ENCODE measurements at regions not wholly inside any gene's neighbourhood (a gene's known extent, or its start where the extent isn't known, plus 50 kb on each side); places are given as distances from the start of the nearest gene placed in this dataset.

DNA sequence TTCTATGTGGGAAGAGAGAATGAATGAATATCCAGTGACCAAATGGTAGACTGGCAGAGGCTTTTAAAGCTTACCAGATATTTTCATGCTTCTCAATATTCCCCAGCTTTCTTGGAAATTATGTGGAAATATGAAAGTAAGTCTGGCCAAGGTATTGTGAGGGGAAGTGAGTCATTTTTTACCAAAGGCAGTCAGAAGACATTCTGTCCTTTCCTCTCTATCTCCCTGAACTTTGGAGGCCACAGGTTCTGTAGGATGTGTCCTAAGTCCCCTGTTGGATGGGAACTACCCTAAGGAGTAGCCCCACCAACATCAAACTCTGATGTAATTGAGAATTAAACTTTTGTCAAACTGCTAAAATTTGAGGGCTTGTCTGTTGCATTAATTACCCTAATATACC lies 593.8 kb upstream of the NRSN1 start:
- TF ChIP-seq, protein P1, sequence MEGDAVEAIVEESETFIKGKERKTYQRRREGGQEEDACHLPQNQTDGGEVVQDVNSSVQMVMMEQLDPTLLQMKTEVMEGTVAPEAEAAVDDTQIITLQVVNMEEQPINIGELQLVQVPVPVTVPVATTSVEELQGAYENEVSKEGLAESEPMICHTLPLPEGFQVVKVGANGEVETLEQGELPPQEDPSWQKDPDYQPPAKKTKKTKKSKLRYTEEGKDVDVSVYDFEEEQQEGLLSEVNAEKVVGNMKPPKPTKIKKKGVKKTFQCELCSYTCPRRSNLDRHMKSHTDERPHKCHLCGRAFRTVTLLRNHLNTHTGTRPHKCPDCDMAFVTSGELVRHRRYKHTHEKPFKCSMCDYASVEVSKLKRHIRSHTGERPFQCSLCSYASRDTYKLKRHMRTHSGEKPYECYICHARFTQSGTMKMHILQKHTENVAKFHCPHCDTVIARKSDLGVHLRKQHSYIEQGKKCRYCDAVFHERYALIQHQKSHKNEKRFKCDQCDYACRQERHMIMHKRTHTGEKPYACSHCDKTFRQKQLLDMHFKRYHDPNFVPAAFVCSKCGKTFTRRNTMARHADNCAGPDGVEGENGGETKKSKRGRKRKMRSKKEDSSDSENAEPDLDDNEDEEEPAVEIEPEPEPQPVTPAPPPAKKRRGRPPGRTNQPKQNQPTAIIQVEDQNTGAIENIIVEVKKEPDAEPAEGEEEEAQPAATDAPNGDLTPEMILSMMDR (IDR thresholded peaks at IDR 0.05; ENCODE audit: low read length): no peak
- no peak for TF ChIP-seq EZH2 (IDR thresholded peaks at IDR 0.05; ENCODE audit: borderline replicate concordance, low read length)

All from OCI-LY1 (cell line).